A549 (cell line): ENCODE measurements at regions not wholly inside any gene's neighbourhood (a gene's known extent, or its start where the extent isn't known, plus 50 kb on each side); places are given as distances from the start of the nearest gene placed in this dataset.

Experiments
- ATAC-seq, 2 experiments: fragments of 200-7000 bp in 1 of 2; fragments of >200 bp in 1 of 2; cut with Nextera tagmentation in 1 of 2; cut with Tn5 transposase in 1 of 2; 3 replicates each; pipeline versions ENCODE4 v1.8.0 to v1.9.1; 2018 to 2020; ENCODE audit warnings: mild to moderate bottlenecking in 1 of 2, moderate library complexity in 1 of 2
- CTCF ChIA-PET: fragments of 300-600 bp; sonication (Branson Sonifier 250); formaldehyde crosslinking; extraction: SDS; loops from one replicate; lab custom pipeline; 2021; ENCODE audit warnings: antibody characterized with exemption, inconsistent platforms; lab: Yijun Ruan, JAX
- POLR2A ChIA-PET: fragments of 350-600 bp; formaldehyde crosslinking; extraction: SDS; loops from one replicate; lab custom pipeline; 2021; ENCODE audit warnings: antibody characterized with exemption, inconsistent platforms; lab: Yijun Ruan, JAX
- DNase-seq, 2 experiments: peaks; one replicate each; pipeline versions ENCODE4 v3.0.0 to v3.0.0-alpha.2; 2011 to 2016; ENCODE audit warnings: low read depth in 1 of 2, low spot score in 1 of 2
- FAIRE-seq: peaks from 2 replicates; lab custom pipeline; 2011; peaks lifted over from hg19 to GRCh38; lab: Jason Lieb, UNC
- H3K27ac ChIP-seq, 2 experiments: fragments of >200 bp; sonication (Bioruptor Twin); formaldehyde crosslinking; 3 replicates each; pipeline ENCODE4 v1.5.1; 2016 to 2017
- H3K4me1 ChIP-seq: fragments of >200 bp; sonication (Bioruptor Twin); formaldehyde crosslinking; 3 replicates; pipeline ENCODE4 v1.6.1; 2016
- H3K4me2 ChIP-seq: fragments of >200 bp; sonication (Bioruptor Twin); formaldehyde crosslinking; 3 replicates; pipeline ENCODE4 v1.6.1; 2016
- H3K4me3 ChIP-seq: fragments of >200 bp; sonication (Bioruptor Twin); formaldehyde crosslinking; 3 replicates; pipeline ENCODE4 v1.5.1; 2016
- H3K9me3 ChIP-seq: fragments of >200 bp; sonication (Bioruptor Twin); formaldehyde crosslinking; 3 replicates; pipeline ENCODE4 v1.6.1; 2016
- CBX2 ChIP-seq: fragments of 200-600 bp; sonication (generic); IDR thresholded peaks from 2 replicates; pipeline ENCODE4 v1.6.1; 2016; ENCODE audit warnings: low read depth, mild to moderate bottlenecking, borderline replicate concordance
- CBX8 ChIP-seq: fragments of 200-600 bp; sonication (generic); IDR thresholded peaks from 2 replicates; pipeline ENCODE4 v1.6.1; 2016
- CEBPB ChIP-seq, 2 experiments: fragments of >200 bp in 1 of 2; sonication (Bioruptor Twin) in 1 of 2; formaldehyde crosslinking in 1 of 2; IDR thresholded peaks; 2 replicates each; pipeline ENCODE4 v1.6.1; 2012 to 2016
- CHD2 ChIP-seq: fragments of 150-350 bp; IDR thresholded peaks from 2 replicates; pipeline ENCODE4 v1.6.1; 2014; ENCODE audit warnings: low read length; ENCODE audit not compliant: partially characterized antibody
- E2F6 ChIP-seq: IDR thresholded peaks from 2 replicates; pipeline ENCODE4 v1.6.1; 2012; ENCODE audit warnings: low read depth, borderline replicate concordance
- EHMT2 ChIP-seq: fragments of 200-600 bp; sonication (generic); IDR thresholded peaks from 2 replicates; pipeline ENCODE4 v1.6.1; 2016; ENCODE audit warnings: antibody characterized with exemption, low read depth, mild to moderate bottlenecking, moderate library complexity
- ESRRA ChIP-seq: fragments of 150-350 bp; IDR thresholded peaks from 2 replicates; pipeline ENCODE4 v1.6.1; 2014; ENCODE audit warnings: mild to moderate bottlenecking, low read length, borderline replicate concordance
- GATA3 ChIP-seq: IDR thresholded peaks from 2 replicates; pipeline ENCODE4 v1.6.1; 2012; ENCODE audit warnings: borderline replicate concordance
- HEYL ChIP-seq: fragments of 250-450 bp; sonication (Bioruptor Pico); IDR thresholded peaks from 2 replicates; pipeline ENCODE4 v1.8.0; 2021; ENCODE audit warnings: mild to moderate bottlenecking, moderate library complexity
- JUNB ChIP-seq: fragments of >200 bp; sonication (Bioruptor Twin); formaldehyde crosslinking; IDR thresholded peaks from 2 replicates; pipeline ENCODE4 v1.6.1; 2016
- KDM5A ChIP-seq: fragments of 200-600 bp; sonication (generic); IDR thresholded peaks from 2 replicates; pipeline ENCODE4 v1.6.1; 2016; ENCODE audit warnings: antibody characterized with exemption, mild to moderate bottlenecking
- MAFK ChIP-seq: fragments of 450-650 bp; IDR thresholded peaks from 2 replicates; pipeline ENCODE4 v1.6.1; 2014; ENCODE audit not compliant: partially characterized antibody
- MYC ChIP-seq: IDR thresholded peaks from 2 replicates; pipeline ENCODE4 v1.6.1; 2012; ENCODE audit warnings: mild to moderate bottlenecking, inconsistent platforms, low read length, improper control_type of control experiment, borderline replicate concordance
- NFE2L2 ChIP-seq: fragments of 150-350 bp; conservative IDR thresholded peaks from 2 replicates; pipeline ENCODE4 v1.6.1; 2014; ENCODE audit warnings: low read length
- NPAS2 ChIP-seq: fragments of 250-450 bp; sonication (Bioruptor Pico); IDR thresholded peaks from 2 replicates; pipeline ENCODE4 v1.8.0; 2022; ENCODE audit warnings: mild to moderate bottlenecking, moderate library complexity, borderline replicate concordance
- POLR2AphosphoS2 ChIP-seq: conservative IDR thresholded peaks from 2 replicates; pipeline ENCODE4 v1.6.1; 2012; ENCODE audit warnings: low read length, improper control_type of control experiment, inconsistent platforms
- RARB ChIP-seq: fragments of 250-450 bp; sonication (Bioruptor Pico); IDR thresholded peaks from 2 replicates; pipeline ENCODE4 v1.8.0; 2021; ENCODE audit warnings: mild to moderate bottlenecking, moderate library complexity
- RCOR1 ChIP-seq: fragments of 150-350 bp; IDR thresholded peaks from 2 replicates; pipeline ENCODE4 v1.6.1; 2014; ENCODE audit warnings: antibody characterized with exemption, low read length, low read depth
- RFX5 ChIP-seq: fragments of 450-650 bp; IDR thresholded peaks from 2 replicates; pipeline ENCODE4 v1.7.1; 2014; ENCODE audit warnings: antibody characterized with exemption, mild to moderate bottlenecking, moderate library complexity
- TFCP2L1 ChIP-seq: fragments of 250-450 bp; sonication (Bioruptor Pico); IDR thresholded peaks from 2 replicates; pipeline ENCODE4 v1.5.0; 2021; ENCODE audit warnings: mild to moderate bottlenecking
- USF2 ChIP-seq: fragments of 450-650 bp; IDR thresholded peaks from 2 replicates; pipeline ENCODE4 v1.6.1; 2014; ENCODE audit warnings: antibody characterized with exemption
- ZNF302 ChIP-seq: fragments of 250-450 bp; sonication (Bioruptor Pico); IDR thresholded peaks from 2 replicates; pipeline ENCODE4 v1.9.0; 2021; ENCODE audit warnings: inconsistent platforms, mild to moderate bottlenecking, moderate library complexity
- ZSCAN20 ChIP-seq: fragments of 250-450 bp; sonication (Bioruptor Pico); IDR thresholded peaks from 2 replicates; pipeline ENCODE4 v1.8.0; 2022; ENCODE audit warnings: mild to moderate bottlenecking, moderate library complexity
- WGBS: methylation state at CpG from one replicate; pipeline ENCODE4 v1.1.6; 2017; ENCODE audit errors: missing lambda C conversion rate; 5-methylcytosine and 5-hydroxymethylcytosine counted together
- TF ChIP-seq, protein P1 (sequence below): fragments of >200 bp; sonication (Bioruptor Twin); formaldehyde crosslinking; IDR thresholded peaks from 3 replicates; pipeline ENCODE4 v1.6.1; 2016
- TF ChIP-seq, protein P2 (sequence below): IDR thresholded peaks from 2 replicates; pipeline ENCODE4 v1.6.1; 2012

- TF ChIP-seq NPAS2 (CRISPR knock-in tag) (no peak), CBX8 (no peak), RFX5 (no peak), USF2 (no peak), ZNF302 (no peak), E2F6 (no peak), KDM5A (no peak), HEYL (CRISPR knock-in tag) (no peak), CEBPB (IDR thresholded peaks at IDR 0.05) (no peak), MAFK (no peak), CBX2 (no peak)
- TF ChIP-seq, protein P1, sequence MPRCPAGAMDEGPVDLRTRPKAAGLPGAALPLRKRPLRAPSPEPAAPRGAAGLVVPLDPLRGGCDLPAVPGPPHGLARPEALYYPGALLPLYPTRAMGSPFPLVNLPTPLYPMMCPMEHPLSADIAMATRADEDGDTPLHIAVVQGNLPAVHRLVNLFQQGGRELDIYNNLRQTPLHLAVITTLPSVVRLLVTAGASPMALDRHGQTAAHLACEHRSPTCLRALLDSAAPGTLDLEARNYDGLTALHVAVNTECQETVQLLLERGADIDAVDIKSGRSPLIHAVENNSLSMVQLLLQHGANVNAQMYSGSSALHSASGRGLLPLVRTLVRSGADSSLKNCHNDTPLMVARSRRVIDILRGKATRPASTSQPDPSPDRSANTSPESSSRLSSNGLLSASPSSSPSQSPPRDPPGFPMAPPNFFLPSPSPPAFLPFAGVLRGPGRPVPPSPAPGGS, result no peak
- H3K4me3 ChIP-seq, result no peak overlapping the region
- FAIRE-seq (no peak), DNase-seq (no peak), ATAC-seq (no peak)
- H3K27ac ChIP-seq, result peak overlapping the region in 1 of 2 experiments; percentile 36; a peak in 1 of 6 replicates
- peaks cover 23% of the 10 kb centered on the region for H3K4me1 ChIP-seq
- POLR2A ChIA-PET, result no interaction called here
- CTCF ChIA-PET, result no interaction called here
- 67% methylated on average over 3 of the region's 3 CpGs for WGBS
- H3K4me2 ChIP-seq, result no peak overlapping the region; the same call in 2 of the 3 replicates
- H3K9me3 ChIP-seq, result no peaks in the 10 kb centered on the region
Observed at GRCh38 chr4:114040319-114041116, 61.1 kb upstream of the ARSJ start.

GRCh38 chr4:114041117-114041475, 61.6 kb upstream of the ARSJ start:
- FAIRE-seq, result no peak
- Histone ChIP-seq H3K27ac (no peak overlapping the region), H3K4me3 (no peak overlapping the region), H3K9me3 (no peaks in the 10 kb centered on the region), H3K4me2 (no peak overlapping the region), H3K4me1 (peaks cover 23% of the 10 kb centered on the region)
- ATAC-seq, result no peak
- 85% methylated on average over 2 of the region's 2 CpGs for WGBS
- CTCF ChIA-PET, result no interaction called here
- TF ChIP-seq JUNB (no peak), ESRRA (no peak), CEBPB (IDR thresholded peaks at IDR 0.05) (no peak), USF2 (no peak), CBX2 (no peak), NFE2L2 (no peak), EHMT2 (no peak), CHD2 (no peak), RCOR1 (no peak), RFX5 (no peak), TFCP2L1 (no peak), POLR2AphosphoS2 (no peak), NPAS2 (CRISPR knock-in tag) (no peak), MYC (no peak), HEYL (CRISPR knock-in tag) (no peak), ZSCAN20 (CRISPR knock-in tag) (no peak), GATA3 (no peak), E2F6 (no peak), RARB (CRISPR knock-in tag) (no peak)
- TF ChIP-seq, protein P2, sequence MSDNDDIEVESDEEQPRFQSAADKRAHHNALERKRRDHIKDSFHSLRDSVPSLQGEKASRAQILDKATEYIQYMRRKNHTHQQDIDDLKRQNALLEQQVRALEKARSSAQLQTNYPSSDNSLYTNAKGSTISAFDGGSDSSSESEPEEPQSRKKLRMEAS, result no peak
- POLR2A ChIA-PET, result no interaction called here
- DNase-seq, result no peak
